DMS 273 (cell line): ENCODE measurements at regions not wholly inside any gene's neighbourhood (a gene's known extent, or its start where the extent isn't known, plus 50 kb on each side); places are given as distances from the start of the nearest gene placed in this dataset.
"Not testable (repeated sequence)": the region's sequence is repeated elsewhere in the genome, so short reads cannot be mapped to it uniquely, and the experiment has no call there.

ENCODE experiments used
- DNase-seq: peaks from one replicate; lab custom pipeline; 2025; ENCODE audit not compliant: unreplicated experiment; lab: John Stamatoyannopoulos, UW

- no peak for DNase-seq
Observed at GRCh38 chr6:81145506-81145905, 607.0 kb downstream of the TENT5A start.

- no peak for DNase-seq
Observed at GRCh38 chr6:81144346-81144745, 608.1 kb downstream of the TENT5A start.

- DNase-seq: peak; percentile 75
Observed at GRCh38 chr6:81138236-81138635, 614.2 kb downstream of the TENT5A start.

- DNase-seq: no peak
Observed at GRCh38 chr6:81130969-81131368, 621.5 kb downstream of the TENT5A start.

GRCh38 chr6:81130061-81130460 lies 622.4 kb downstream of the TENT5A start:
- DNase-seq: no peak

- DNase-seq: no peak
Observed at GRCh38 chr6:81128671-81129070, 623.8 kb downstream of the TENT5A start.

GRCh38 chr6:81126150-81126549 lies 626.3 kb downstream of the TENT5A start:
- no peak for DNase-seq

GRCh38 chr6:81120280-81120679 lies 632.2 kb downstream of the TENT5A start:
- no peak for DNase-seq

GRCh38 chr6:81105998-81106397 lies 646.5 kb downstream of the TENT5A start:
- DNase-seq: no peak

GRCh38 chr6:81098109-81098814 lies 654.2 kb downstream of the TENT5A start:
- no peak for DNase-seq

- DNase-seq: not testable (repeated sequence)
Observed at GRCh38 chr6:81096464-81096863, 656.0 kb downstream of the TENT5A start.

- no peak for DNase-seq
Observed at GRCh38 chr6:81093051-81093450, 659.4 kb downstream of the TENT5A start.

- DNase-seq: no peak
Observed at GRCh38 chr6:81088145-81088544, 664.3 kb downstream of the TENT5A start.

GRCh38 chr6:81086991-81087390 lies 665.5 kb downstream of the TENT5A start:
- DNase-seq: peak; percentile 5

- no peak for DNase-seq
Observed at GRCh38 chr6:81085431-81085790, 667.1 kb downstream of the TENT5A start.

GRCh38 chr6:81084776-81085430 lies 667.6 kb downstream of the TENT5A start:
- no peak for DNase-seq

- DNase-seq: peak; percentile 28
Observed at GRCh38 chr6:81075974-81076373, 676.5 kb downstream of the TENT5A start.

- no peak for DNase-seq
Observed at GRCh38 chr6:81073318-81073717, 679.2 kb downstream of the TENT5A start.

GRCh38 chr6:81071121-81071520 lies 681.4 kb downstream of the TENT5A start:
- no peak for DNase-seq

GRCh38 chr6:81067057-81067456 lies 685.4 kb downstream of the TENT5A start:
- no peak for DNase-seq

GRCh38 chr6:81063891-81064290 lies 688.6 kb downstream of the TENT5A start:
- DNase-seq: no peak

- no peak for DNase-seq
Observed at GRCh38 chr6:81054036-81054435, 698.4 kb downstream of the TENT5A start.

- no peak for DNase-seq
Observed at GRCh38 chr6:81051952-81052351, 700.5 kb downstream of the TENT5A start.
